ENCODE measurements at regions not wholly inside any gene's neighbourhood (a gene's known extent, or its start where the extent isn't known, plus 50 kb on each side); places are given as distances from the start of the nearest gene placed in this dataset.

DNA sequence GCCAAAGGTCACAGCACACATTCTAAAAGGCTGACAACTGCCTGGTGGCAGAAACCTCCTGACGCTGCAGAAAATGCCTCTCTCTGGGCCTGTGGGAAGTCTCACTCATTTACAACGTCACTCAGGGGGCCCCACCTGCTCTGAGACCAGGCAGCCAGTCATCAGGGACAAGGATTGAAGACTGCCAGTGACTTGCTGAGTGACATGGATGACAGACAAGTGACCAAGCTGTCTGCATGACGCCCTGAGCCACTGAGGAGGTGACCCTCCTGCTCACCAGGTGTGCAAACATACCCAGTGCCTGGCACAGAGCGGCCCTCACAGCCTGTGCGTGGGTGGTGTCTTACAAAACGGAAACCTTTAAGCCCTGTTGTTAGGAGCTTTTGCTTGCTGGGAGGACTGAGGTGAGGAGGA lies 392.4 kb downstream of the TNS1 start:
- TF ChIP-seq CTCF (IDR thresholded peaks at IDR 0.05) (no peak), POLR2A (IDR thresholded peaks at IDR 0.05) (no peak)

All from uterus (tissue), 2 donors.